Uterus (tissue), 3 donors: ENCODE measurements at regions not wholly inside any gene's neighbourhood (a gene's known extent, or its start where the extent isn't known, plus 50 kb on each side); places are given as distances from the start of the nearest gene placed in this dataset.

Source experiments
- DNase-seq, 2 donors: peaks; one replicate each; pipeline ENCODE4 v3.0.0-alpha.2; 2019 to 2020
- H3K27ac ChIP-seq, 2 donors: fragments of 200-600 bp; sonication (generic); 1 replicate in 1 of 2; 2 replicates in 1 of 2; pipeline ENCODE4 v1.5.1; 2016 to 2018
- H3K27me3 ChIP-seq, 2 donors: fragments of 200-600 bp; sonication (generic); one replicate each; pipeline ENCODE4 v1.5.1; 2018 to 2019; ENCODE audit warnings: control low read depth in 1 of 2
- H3K36me3 ChIP-seq, 2 donors: fragments of 200-600 bp; sonication (generic); one replicate each; pipeline ENCODE4 v1.5.1; 2019; ENCODE audit warnings: control low read depth in 1 of 2
- H3K4me1 ChIP-seq, 2 donors: fragments of 200-600 bp; sonication (generic); one replicate each; pipeline ENCODE4 v1.5.1; 2018 to 2019; ENCODE audit warnings: control low read depth in 1 of 2
- H3K4me3 ChIP-seq, 2 donors: fragments of 200-600 bp; sonication (generic); 1 replicate in 1 of 2; 2 replicates in 1 of 2; pipeline ENCODE4 v1.5.1; 2018 to 2019; ENCODE audit warnings: mild to moderate bottlenecking in 1 of 2
- H3K9me3 ChIP-seq, 2 donors: fragments of 200-600 bp; sonication (generic); one replicate each; pipeline ENCODE4 v1.5.1; 2019; ENCODE audit warnings: control low read depth in 1 of 2
- POLR2A ChIP-seq, 2 donors: fragments of 450-650 bp; IDR thresholded peaks; one replicate each; pipeline ENCODE4 v1.6.1; 2016; ENCODE audit warnings: antibody characterized with exemption in 2 of 2, mild to moderate bottlenecking in 1 of 2, moderate library complexity in 1 of 2
- intact Hi-C: fragments of 100-400 bp; cut with DNase I; formaldehyde crosslinking; loops from one replicate; pipeline ENCODE4 v1.15.1; 2023; ENCODE audit warnings: low total_unique reads
- TF ChIP-seq, protein P1 (sequence below), 4 experiments: fragments of 200-600 bp in 2 of 4; fragments of 450-650 bp in 2 of 4; sonication (generic) in 2 of 4; IDR thresholded peaks; one replicate each; pipeline ENCODE4 v1.5.1; 2016 to 2019; ENCODE audit warnings: antibody characterized with exemption in 4 of 4, mild to moderate bottlenecking in 2 of 4, moderate library complexity in 1 of 4
- donor health status: DM: yes; HTN: yes; CAD: no.

DNA sequence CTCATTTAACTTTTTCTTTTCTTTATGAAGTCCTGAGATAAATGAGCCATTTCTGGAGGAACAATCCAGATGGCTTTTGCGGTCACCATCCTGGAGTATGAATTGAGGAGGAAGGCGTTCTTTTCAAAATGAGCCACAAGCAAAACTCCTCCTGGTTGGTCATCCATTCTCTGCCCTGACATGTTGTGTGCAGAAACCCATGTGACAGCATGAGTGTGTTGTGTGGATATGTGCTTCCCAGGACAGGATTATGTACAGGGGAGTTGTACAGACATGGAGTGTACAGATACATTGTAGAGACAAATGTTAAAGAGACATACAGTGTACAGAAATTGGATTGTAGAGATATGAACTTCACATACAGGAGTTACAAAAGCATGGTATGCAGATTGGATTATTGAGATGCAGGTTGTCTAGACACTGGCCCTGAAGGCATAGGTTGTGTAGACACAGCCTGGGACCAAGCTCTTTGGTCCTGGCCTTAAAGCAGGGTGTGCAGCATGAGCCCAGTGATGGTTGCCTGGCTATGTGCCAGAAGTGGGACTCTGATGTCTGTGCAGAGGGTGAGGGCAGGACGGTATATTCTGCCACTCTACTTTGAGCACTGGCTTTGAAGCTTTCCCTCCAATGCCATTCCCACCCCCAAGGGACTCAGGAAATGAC is 178.5 kb upstream of the ZBED5 start:
- Histone ChIP-seq H3K4me1 (peaks cover 0 to 4% of the 10 kb centered on the region in 2 donors), H3K9me3 (no peaks in the 10 kb centered on the region), H3K4me3 (no peak overlapping the region), H3K36me3 (no peaks in the 10 kb centered on the region), H3K27ac (no peak overlapping the region), H3K27me3 (no peaks in the 10 kb centered on the region)
- TF ChIP-seq, protein P1, sequence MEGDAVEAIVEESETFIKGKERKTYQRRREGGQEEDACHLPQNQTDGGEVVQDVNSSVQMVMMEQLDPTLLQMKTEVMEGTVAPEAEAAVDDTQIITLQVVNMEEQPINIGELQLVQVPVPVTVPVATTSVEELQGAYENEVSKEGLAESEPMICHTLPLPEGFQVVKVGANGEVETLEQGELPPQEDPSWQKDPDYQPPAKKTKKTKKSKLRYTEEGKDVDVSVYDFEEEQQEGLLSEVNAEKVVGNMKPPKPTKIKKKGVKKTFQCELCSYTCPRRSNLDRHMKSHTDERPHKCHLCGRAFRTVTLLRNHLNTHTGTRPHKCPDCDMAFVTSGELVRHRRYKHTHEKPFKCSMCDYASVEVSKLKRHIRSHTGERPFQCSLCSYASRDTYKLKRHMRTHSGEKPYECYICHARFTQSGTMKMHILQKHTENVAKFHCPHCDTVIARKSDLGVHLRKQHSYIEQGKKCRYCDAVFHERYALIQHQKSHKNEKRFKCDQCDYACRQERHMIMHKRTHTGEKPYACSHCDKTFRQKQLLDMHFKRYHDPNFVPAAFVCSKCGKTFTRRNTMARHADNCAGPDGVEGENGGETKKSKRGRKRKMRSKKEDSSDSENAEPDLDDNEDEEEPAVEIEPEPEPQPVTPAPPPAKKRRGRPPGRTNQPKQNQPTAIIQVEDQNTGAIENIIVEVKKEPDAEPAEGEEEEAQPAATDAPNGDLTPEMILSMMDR (IDR thresholded peaks at IDR 0.05), result no peak
- TF ChIP-seq POLR2A (IDR thresholded peaks at IDR 0.05), result no peak
- intact Hi-C loops, result loop anchor here (5.0 kb wide), 1 partner anchor 751 kb away; no protein-coding TSS in a partner anchor
- no peak for DNase-seq

DNA sequence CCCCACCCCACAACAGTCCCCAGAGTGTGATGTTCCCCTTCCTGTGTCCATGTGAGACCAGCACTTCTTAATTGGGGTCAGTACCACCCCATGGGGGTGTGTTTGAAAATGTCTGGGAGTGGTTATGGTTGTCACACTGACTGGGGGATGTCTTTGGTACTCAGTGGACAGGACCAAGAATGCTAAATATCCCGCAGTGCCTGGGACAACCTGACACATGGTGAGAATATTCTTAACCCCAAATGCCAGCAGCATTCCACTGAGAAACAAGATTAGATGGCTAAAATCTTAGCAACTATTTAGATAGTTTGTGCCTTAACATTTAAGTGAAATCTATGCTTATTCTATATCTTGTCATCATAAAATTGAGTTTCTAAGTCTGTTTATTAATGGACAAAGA is 177.5 kb upstream of the ZBED5 start:
- DNase-seq, result no peak
- intact Hi-C loops, result loop anchor here (5.0 kb wide), 1 partner anchor 752 kb away; no protein-coding TSS in a partner anchor
- no peaks in the 10 kb centered on the region for H3K9me3 ChIP-seq
- no peak for TF ChIP-seq POLR2A (IDR thresholded peaks at IDR 0.05)
- TF ChIP-seq, protein P1 (IDR thresholded peaks at IDR 0.05), result no peak
- no peak overlapping the region for H3K27ac ChIP-seq
- H3K4me1 ChIP-seq, result peaks cover 0 to 4% of the 10 kb centered on the region in 2 donors
- H3K36me3 ChIP-seq, result no peaks in the 10 kb centered on the region
- no peak overlapping the region for H3K4me3 ChIP-seq
- H3K27me3 ChIP-seq, result no peaks in the 10 kb centered on the region

DNA sequence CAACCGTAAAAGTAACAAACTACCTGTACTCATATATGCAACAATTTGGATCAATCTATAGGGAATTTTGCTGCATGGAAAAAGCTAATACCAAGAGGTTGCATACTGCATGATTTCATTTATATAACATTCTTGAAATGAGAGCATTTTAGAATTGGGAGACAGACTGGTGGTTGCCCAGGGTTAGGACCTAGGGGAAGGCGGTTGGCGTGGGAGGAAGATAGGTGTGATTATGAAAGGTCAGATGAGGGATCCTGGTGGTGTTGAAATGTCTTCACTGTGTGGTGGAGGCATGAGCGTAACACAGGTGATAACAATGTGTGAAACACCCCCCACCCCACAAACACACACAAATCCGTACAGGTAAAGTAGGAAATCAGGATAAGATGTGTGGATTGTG is 176.6 kb upstream of the ZBED5 start:
- Histone ChIP-seq H3K4me1 (peaks cover 0 to 4% of the 10 kb centered on the region in 2 donors), H3K4me3 (no peak overlapping the region), H3K27me3 (no peaks in the 10 kb centered on the region), H3K36me3 (no peaks in the 10 kb centered on the region), H3K27ac (no peak overlapping the region), H3K9me3 (no peaks in the 10 kb centered on the region)
- TF ChIP-seq POLR2A (IDR thresholded peaks at IDR 0.05), result no peak
- TF ChIP-seq, protein P1 (IDR thresholded peaks at IDR 0.05), result no peak
- DNase-seq, result no peak
- intact Hi-C loops, result no loop called here

DNA sequence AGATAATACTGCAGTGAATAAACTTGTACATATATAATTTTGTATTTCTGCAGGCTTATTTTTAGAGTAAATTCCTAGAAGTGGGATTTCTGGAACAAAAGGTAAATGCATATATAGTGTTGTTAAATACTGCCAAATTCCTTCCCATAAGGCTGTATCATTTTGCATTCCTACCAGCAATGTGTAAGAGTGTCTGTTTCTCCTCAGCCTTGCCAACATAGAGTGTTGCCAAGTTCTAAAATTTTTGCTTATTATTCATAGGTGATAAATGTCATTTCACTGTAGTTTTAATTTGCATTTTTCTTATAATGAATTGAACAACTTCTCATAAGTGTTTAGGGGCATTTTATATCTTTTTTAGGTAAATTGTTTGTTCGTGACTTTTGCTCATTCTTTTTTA is 174.2 kb upstream of the ZBED5 start:
- no peaks in the 10 kb centered on the region for H3K27me3 ChIP-seq
- H3K4me1 ChIP-seq, result no peaks in the 10 kb centered on the region
- intact Hi-C loops, result no loop called here
- TF ChIP-seq, protein P1 (IDR thresholded peaks at IDR 0.05), result no peak
- TF ChIP-seq POLR2A (IDR thresholded peaks at IDR 0.05), result no peak
- H3K4me3 ChIP-seq, result no peak overlapping the region
- H3K36me3 ChIP-seq, result no peaks in the 10 kb centered on the region
- DNase-seq, result no peak
- no peaks in the 10 kb centered on the region for H3K9me3 ChIP-seq
- H3K27ac ChIP-seq, result no peak overlapping the region

DNA sequence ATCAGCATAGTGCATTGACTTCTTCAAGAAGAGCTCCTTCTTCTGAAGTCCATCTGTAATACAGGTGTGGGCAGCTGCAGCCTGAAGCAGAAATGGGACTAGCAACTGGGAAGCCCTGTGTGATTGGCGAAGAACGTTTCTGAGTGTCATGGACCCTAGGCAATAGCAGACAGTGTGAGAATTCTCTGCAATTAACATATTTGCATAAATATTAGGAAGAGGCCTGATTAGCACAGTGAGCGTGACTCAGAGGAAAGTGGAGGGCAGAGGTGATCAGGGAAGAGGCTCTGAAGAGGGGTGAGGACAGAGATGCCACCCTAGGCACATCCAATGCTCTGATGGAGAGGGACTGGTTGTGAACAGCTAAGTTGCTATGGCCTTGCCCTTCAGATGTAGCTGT is 171.2 kb upstream of the ZBED5 start:
- DNase-seq, result no peak
- no peaks in the 10 kb centered on the region for H3K4me1 ChIP-seq
- TF ChIP-seq, protein P1 (IDR thresholded peaks at IDR 0.05), result no peak
- TF ChIP-seq POLR2A (IDR thresholded peaks at IDR 0.05), result no peak
- H3K4me3 ChIP-seq, result no peak overlapping the region
- H3K9me3 ChIP-seq, result no peaks in the 10 kb centered on the region
- no peak overlapping the region for H3K27ac ChIP-seq
- intact Hi-C loops, result loop anchor here (10.0 kb wide), 1 partner anchor 244 kb away; no protein-coding TSS in a partner anchor
- H3K27me3 ChIP-seq, result no peaks in the 10 kb centered on the region
- H3K36me3 ChIP-seq, result no peaks in the 10 kb centered on the region
